HepG2 (cell line): ENCODE measurements at regions not wholly inside any gene's neighbourhood (a gene's known extent, or its start where the extent isn't known, plus 50 kb on each side); places are given as distances from the start of the nearest gene placed in this dataset.
A peak's percentile ranks its signal among the peaks of the same experiment; 100 is the strongest.

Experiments used
- ATAC-seq: fragments of 200-7000 bp; cut with Tn5 transposase; 3 replicates; pipeline ENCODE4 v1.9.1; 2020; ENCODE audit warnings: mild to moderate bottlenecking, moderate library complexity
- BruUV-seq: library from RNA; stranded (reverse); fragments of 400-500 nt; replicated peaks from 2 replicates; lab custom pipeline; 2021; lab: Mats Ljungman, UMichigan
- CTCF ChIA-PET: fragments of 300-600 bp; formaldehyde crosslinking; extraction: SDS; loops from one replicate; lab custom pipeline; 2021; ENCODE audit warnings: low total read pairs, inconsistent platforms, low intra/inter-chr PET ratio; lab: Yijun Ruan, JAX
- POLR2A ChIA-PET: fragments of 350-600 bp; sonication (Branson Sonifier 250); formaldehyde crosslinking; loops from one replicate; lab custom pipeline; 2020; ENCODE audit warnings: antibody characterized with exemption, inconsistent platforms; lab: Yijun Ruan, JAX
- DNase-seq: peaks from one replicate; pipeline ENCODE4 v3.0.0-alpha.2; 2015; ENCODE audit warnings: low spot score
- FAIRE-seq: peaks from 3 replicates; lab custom pipeline; 2011; peaks lifted over from hg19 to GRCh38; lab: Jason Lieb, UNC
- H2AFZ ChIP-seq: one replicate; pipeline ENCODE4 v1.6.1; 2011; ENCODE audit warnings: low read length, inconsistent platforms
- H3K27ac ChIP-seq: fragments of 300-600 bp; 3 replicates; pipeline ENCODE4 v1.8.0; 2011; ENCODE audit warnings: mixed run types, mild to moderate bottlenecking, mixed read lengths, low read length, inconsistent platforms; ENCODE audit not compliant: insufficient read depth; ENCODE audit errors: extremely low read length
- H3K27me3 ChIP-seq, 2 experiments: fragments of 200-600 bp in 1 of 2; 2 replicates in 1 of 2; 3 replicates in 1 of 2; pipeline versions ENCODE4 v1.6.0 to v1.8.0; 2011; ENCODE audit warnings: low read length in 2 of 2, mild to moderate bottlenecking in 2 of 2, moderate library complexity in 2 of 2, inconsistent platforms in 1 of 2; ENCODE audit not compliant: insufficient read depth in 2 of 2, control insufficient read depth in 1 of 2
- H3K36me3 ChIP-seq, 2 experiments: fragments of 200-600 bp in 1 of 2; replicated peaks in 1 of 2; 2 replicates in 1 of 2; 3 replicates in 1 of 2; pipeline versions ENCODE4 v1.5.1 to v1.8.0; 2011; ENCODE audit warnings: low read length in 2 of 2, inconsistent platforms in 1 of 2; ENCODE audit not compliant: insufficient read depth in 2 of 2, control insufficient read depth in 1 of 2
- H3K4me1 ChIP-seq: 2 replicates; pipeline ENCODE4 v1.5.1; 2012; ENCODE audit warnings: low read length, inconsistent platforms; ENCODE audit not compliant: insufficient read depth
- H3K4me2 ChIP-seq: 2 replicates; pipeline ENCODE4 v1.6.0; 2011; ENCODE audit warnings: low read depth, low read length, inconsistent platforms
- H3K4me3 ChIP-seq, 3 experiments: fragments of 200-600 bp in 1 of 3; sonication (generic), shearing (Covaris generic) in 1 of 3; replicated peaks in 1 of 3; 2 replicates each; pipeline ENCODE4 v1.5.1; 2011 to 2016; ENCODE audit warnings: low read length in 3 of 3, inconsistent platforms in 2 of 3, low read depth in 2 of 3, mild to moderate bottlenecking in 2 of 3, control low read depth in 1 of 3, mixed read lengths in 1 of 3; ENCODE audit not compliant: insufficient read depth in 1 of 3
- H3K79me2 ChIP-seq: one replicate; pipeline ENCODE4 v1.6.1; 2011; ENCODE audit warnings: low read length, inconsistent platforms; ENCODE audit not compliant: insufficient read depth
- H3K9ac ChIP-seq: 2 replicates; pipeline ENCODE4 v1.6.0; 2011; ENCODE audit warnings: mild to moderate bottlenecking, low read depth, low read length, inconsistent platforms; ENCODE audit not compliant: insufficient read depth
- H3K9me3 ChIP-seq: 2 replicates; pipeline ENCODE4 v1.5.1; 2012; ENCODE audit warnings: mild to moderate bottlenecking, low read length
- H4K20me1 ChIP-seq: 2 replicates; pipeline ENCODE4 v1.6.0; 2011; ENCODE audit warnings: inconsistent platforms, mild to moderate bottlenecking, low read length, moderate library complexity; ENCODE audit not compliant: insufficient read depth
- AHR ChIP-seq: IDR thresholded peaks from 2 replicates; pipeline ENCODE4 v1.6.1; 2018; ENCODE audit warnings: missing genetic modification reagents, missing compliant biosample characterization
- DRAP1 ChIP-seq: IDR thresholded peaks from 2 replicates; pipeline ENCODE4 v1.6.1; 2016; ENCODE audit warnings: missing genetic modification reagents, missing compliant biosample characterization
- HNRNPUL1 ChIP-seq: fragments of 200-400 bp; formaldehyde crosslinking; IDR thresholded peaks from 2 replicates; pipeline ENCODE4 v1.6.1; 2017; ENCODE audit warnings: low read depth, mild to moderate bottlenecking, low read length, moderate library complexity
- MEIS2 ChIP-seq: sonication (generic); formaldehyde crosslinking; IDR thresholded peaks from 2 replicates; pipeline ENCODE4 v1.9.0; 2021; ENCODE audit warnings: mild to moderate bottlenecking, missing genetic modification reagents
- SNAPC4 ChIP-seq: sonication (generic); formaldehyde crosslinking; IDR thresholded peaks from 2 replicates; pipeline ENCODE4 v1.4.0; 2020; ENCODE audit warnings: mild to moderate bottlenecking, missing genetic modification reagents
- SYNCRIP ChIP-seq: fragments of 200-400 bp; formaldehyde crosslinking; IDR thresholded peaks from 2 replicates; pipeline ENCODE4 v1.6.1; 2018; ENCODE audit warnings: mild to moderate bottlenecking, low read depth, low read length; ENCODE audit not compliant: insufficient read depth
- TFE3 ChIP-seq: IDR thresholded peaks from 2 replicates; pipeline ENCODE4 v1.6.1; 2016
- ZFP37 ChIP-seq: sonication (generic); formaldehyde crosslinking; IDR thresholded peaks from 2 replicates; pipeline ENCODE4 v1.4.0; 2020; ENCODE audit warnings: missing genetic modification reagents, borderline replicate concordance
- ZNF12 ChIP-seq: sonication (generic); formaldehyde crosslinking; IDR thresholded peaks from 2 replicates; pipeline ENCODE4 v1.5.0; 2020; ENCODE audit warnings: missing genetic modification reagents
- ZNF572 ChIP-seq: sonication (generic); formaldehyde crosslinking; IDR thresholded peaks from 2 replicates; pipeline ENCODE4 v1.5.1; 2020; ENCODE audit warnings: mild to moderate bottlenecking, missing genetic modification reagents
- ZNF704 ChIP-seq: sonication (generic); formaldehyde crosslinking; IDR thresholded peaks from 2 replicates; pipeline ENCODE4 v1.8.1; 2023; ENCODE audit warnings: mild to moderate bottlenecking, inconsistent platforms, moderate library complexity, missing genetic modification reagents, borderline replicate concordance
- ZNF839 ChIP-seq: sonication (generic); formaldehyde crosslinking; IDR thresholded peaks from 2 replicates; pipeline ENCODE4 v1.4.0; 2020; ENCODE audit warnings: missing genetic modification reagents, mild to moderate bottlenecking, borderline replicate concordance
- ZNF878 ChIP-seq: sonication (generic); formaldehyde crosslinking; IDR thresholded peaks from 2 replicates; pipeline ENCODE4 v1.8.1; 2023; ENCODE audit warnings: mild to moderate bottlenecking, missing genetic modification reagents, moderate library complexity
- WGBS: methylation state at CpG from one replicate; pipeline ENCODE4 v1.1.6; 2017; ENCODE audit warnings: low lambda C conversion rate; 5-methylcytosine and 5-hydroxymethylcytosine counted together
- in situ Hi-C: cut with HindIII; loops from 2 replicates; pipeline ENCODE4 v1.10.0; 2017; ENCODE audit warnings: low pct_unique_long_range_greater_than_20kb; ENCODE audit not compliant: extremely low pct_ligation_motif_present
- intact Hi-C: fragments of 100-400 bp; cut with micrococcal nuclease; formaldehyde crosslinking; loops from one replicate; pipeline ENCODE4 v1.10.0; 2022; ENCODE audit not compliant: unreplicated experiment

DNA sequence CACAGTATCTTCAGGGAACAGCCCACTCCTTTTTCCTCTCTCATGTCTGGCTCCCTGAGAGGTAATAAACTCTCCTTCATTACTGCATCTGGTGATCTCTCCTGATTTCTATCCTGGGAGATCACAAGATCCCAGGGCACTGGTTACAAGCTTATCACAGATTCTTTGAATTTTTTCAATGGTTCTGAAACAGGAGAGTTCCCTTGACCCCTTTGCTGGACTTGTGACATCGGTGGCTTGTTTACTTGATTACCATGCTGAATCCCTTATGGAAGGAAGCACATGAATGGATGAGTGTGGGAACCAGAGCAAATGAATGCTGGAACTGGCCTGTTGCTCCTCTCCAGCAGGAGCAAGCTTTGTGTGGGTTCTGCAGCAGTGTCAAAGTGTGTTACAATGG is 67.2 kb upstream of the HNMT start:
- Histone ChIP-seq H2AFZ (no peak overlapping the region), H3K4me1 (peaks cover 23% of the 10 kb centered on the region), H3K9ac (no peak overlapping the region), H3K79me2 (no peaks in the 10 kb centered on the region), H3K4me2 (peak overlapping the region; percentile 54), H4K20me1 (no peaks in the 10 kb centered on the region), H3K27me3 (peaks cover 0 to 3% of the 10 kb centered on the region in 2 experiments; a peak in 1 of 5 replicates), H3K9me3 (no peaks in the 10 kb centered on the region), H3K4me3 (no peak overlapping the region), H3K36me3 (no peaks in the 10 kb centered on the region), H3K27ac (no peak overlapping the region)
- no TSS peak for BruUV-seq
- DNase-seq (peak; percentile 71), ATAC-seq (peak; percentile 45; the same call in 1 of the 3 replicates), FAIRE-seq (no peak)
- ChIA-PET CTCF (no interaction called here), POLR2A (no interaction called here)
- intact Hi-C loops (loop anchor here (10.0 kb wide), 1 partner anchor 378 kb away; no protein-coding TSS in a partner anchor), in situ Hi-C loops (no loop called here)
- 0% methylated on average over 1 of the region's 1 CpG for WGBS
- no peak for TF ChIP-seq AHR (CRISPR knock-in tag)
- TF ChIP-seq SNAPC4 = no peak
- TF ChIP-seq ZNF704 (CRISPR knock-in tag) = no peak
- TF ChIP-seq DRAP1 (CRISPR knock-in tag) = no peak
- TF ChIP-seq ZNF878 (CRISPR knock-in tag) = no peak
- TF ChIP-seq ZFP37 (CRISPR knock-in tag) = no peak
- TF ChIP-seq TFE3 = peak; percentile 41; the same call in 1 of the 2 replicates
- TF ChIP-seq MEIS2 (CRISPR knock-in tag) = no peak
- TF ChIP-seq ZNF839 (CRISPR knock-in tag) = no peak
- no peak for TF ChIP-seq SYNCRIP
- no peak for TF ChIP-seq HNRNPUL1
- no peak for TF ChIP-seq ZNF12 (CRISPR knock-in tag)
- TF ChIP-seq ZNF572 (CRISPR knock-in tag) = no peak
